ENCODE measurements at regions not wholly inside any gene's neighbourhood (a gene's known extent, or its start where the extent isn't known, plus 50 kb on each side); places are given as distances from the start of the nearest gene placed in this dataset.
A peak's percentile ranks its signal among the peaks of the same experiment; 100 is the strongest.

GRCh38 chr3:94794563-94794962, 731.7 kb downstream of the NSUN3 start (continued):
- TF ChIP-seq HMGXB4 (CRISPR knock-in tag; IDR thresholded peaks at IDR 0.05) (no peak), TCF7 (CRISPR knock-in tag; IDR thresholded peaks at IDR 0.05; ENCODE audit: low read depth) (no peak), E2F5 (CRISPR knock-in tag; IDR thresholded peaks at IDR 0.05) (no peak)

DNA sequence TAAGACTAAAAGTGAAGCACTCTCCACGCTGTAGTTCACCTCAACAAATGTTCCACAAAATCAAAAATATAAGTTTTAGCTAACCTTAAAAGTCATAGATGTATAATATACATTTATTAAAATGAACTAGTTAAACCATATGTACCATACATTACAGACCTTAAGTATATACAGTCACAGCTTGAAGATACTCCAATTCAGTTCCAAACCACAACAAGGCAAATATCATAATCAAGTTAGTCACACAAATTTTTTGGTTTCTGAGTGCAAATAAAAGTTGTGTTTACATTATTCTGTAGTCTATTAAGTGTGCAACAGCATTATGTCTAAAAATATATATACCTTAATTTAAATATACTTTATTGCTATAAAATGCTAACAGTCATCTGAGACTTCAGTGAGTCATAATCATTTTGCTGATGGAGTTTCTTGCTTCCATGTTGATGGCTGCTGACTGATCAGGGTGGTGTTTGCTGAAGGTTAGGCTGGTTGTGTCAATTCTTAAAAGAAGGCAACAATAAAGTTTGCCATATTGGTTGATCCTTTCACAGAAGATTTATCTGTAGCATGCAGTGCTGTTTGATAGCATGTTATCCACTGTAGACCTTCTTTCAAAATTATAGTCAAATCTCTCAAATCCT, 736.7 kb downstream of the NSUN3 start:
- TF ChIP-seq MXD4 (CRISPR knock-in tag; IDR thresholded peaks at IDR 0.05; ENCODE audit: borderline replicate concordance) (no peak), SOX15 (CRISPR knock-in tag; IDR thresholded peaks at IDR 0.05) (no peak), GABPB1 (CRISPR knock-in tag; IDR thresholded peaks at IDR 0.05) (no peak)
- CTCF ChIA-PET = no interaction called here

GRCh38 chr3:94811836-94812235, 749.0 kb downstream of the NSUN3 start:
- peak overlapping the region; percentile 34; the same call in 1 of the 2 replicates for H3K27ac Mint-ChIP-seq
- ATAC-seq (peak; percentile 41), DNase-seq (ENCODE audit: low spot score) (peak; percentile 15)
- POLR2A ChIA-PET = no interaction called here
- TF ChIP-seq JUN (CRISPR knock-in tag; IDR thresholded peaks at IDR 0.05) (no peak), ZNF396 (CRISPR knock-in tag; IDR thresholded peaks at IDR 0.05; ENCODE audit: borderline replicate concordance) (no peak), KAT7 (CRISPR knock-in tag; IDR thresholded peaks at IDR 0.05; ENCODE audit: borderline replicate concordance) (no peak), E2F5 (CRISPR knock-in tag; IDR thresholded peaks at IDR 0.05) (no peak), CREB1 (CRISPR knock-in tag; IDR thresholded peaks at IDR 0.05) (no peak), JAZF1 (CRISPR knock-in tag; IDR thresholded peaks at IDR 0.05) (no peak), NR2C2 (CRISPR knock-in tag; IDR thresholded peaks at IDR 0.05) (no peak), GTF2I (CRISPR knock-in tag; conservative IDR thresholded peaks at IDR 0.05) (no peak), NR3C1 (CRISPR knock-in tag; conservative IDR thresholded peaks at IDR 0.05; ENCODE audit: low read depth) (no peak), CREM (CRISPR knock-in tag; IDR thresholded peaks at IDR 0.05) (no peak), HMGXB4 (CRISPR knock-in tag; IDR thresholded peaks at IDR 0.05) (no peak)
- TF ChIP-seq, protein P1, sequence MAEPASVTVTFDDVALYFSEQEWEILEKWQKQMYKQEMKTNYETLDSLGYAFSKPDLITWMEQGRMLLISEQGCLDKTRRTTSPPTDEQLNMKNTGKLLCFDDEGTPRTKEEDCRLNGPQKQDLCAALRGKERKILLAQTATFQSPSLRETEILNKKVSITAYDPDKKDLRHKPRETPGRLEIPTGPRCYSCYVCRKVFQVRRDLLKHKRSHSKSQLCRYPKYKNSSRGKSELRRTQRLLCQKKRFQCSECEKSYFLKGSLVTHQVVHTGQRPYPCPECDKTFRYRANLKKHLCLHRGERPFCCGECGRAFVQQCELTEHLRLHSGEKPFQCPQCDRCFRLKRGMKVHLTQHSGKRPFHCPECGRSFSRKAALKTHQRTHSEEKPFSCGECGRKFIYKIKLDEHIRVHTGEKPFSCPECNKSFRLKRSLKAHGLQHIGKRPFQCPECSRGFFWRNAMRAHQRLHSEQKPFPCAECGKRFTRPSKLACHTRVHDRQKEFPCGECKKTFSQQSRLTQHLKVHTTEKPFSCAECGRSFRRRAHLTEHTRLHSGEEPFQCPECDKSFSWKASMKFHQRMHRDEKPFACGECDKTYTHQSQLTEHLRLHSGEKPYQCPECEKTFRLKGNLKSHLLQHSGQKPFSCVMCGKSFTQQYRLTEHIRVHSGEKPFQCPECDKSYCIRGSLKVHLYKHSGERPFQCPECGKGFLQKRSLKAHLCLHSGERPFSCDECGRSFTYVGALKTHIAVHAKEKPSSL (CRISPR knock-in tag; conservative IDR thresholded peaks at IDR 0.05) = no peak
- TF ChIP-seq, protein P2, sequence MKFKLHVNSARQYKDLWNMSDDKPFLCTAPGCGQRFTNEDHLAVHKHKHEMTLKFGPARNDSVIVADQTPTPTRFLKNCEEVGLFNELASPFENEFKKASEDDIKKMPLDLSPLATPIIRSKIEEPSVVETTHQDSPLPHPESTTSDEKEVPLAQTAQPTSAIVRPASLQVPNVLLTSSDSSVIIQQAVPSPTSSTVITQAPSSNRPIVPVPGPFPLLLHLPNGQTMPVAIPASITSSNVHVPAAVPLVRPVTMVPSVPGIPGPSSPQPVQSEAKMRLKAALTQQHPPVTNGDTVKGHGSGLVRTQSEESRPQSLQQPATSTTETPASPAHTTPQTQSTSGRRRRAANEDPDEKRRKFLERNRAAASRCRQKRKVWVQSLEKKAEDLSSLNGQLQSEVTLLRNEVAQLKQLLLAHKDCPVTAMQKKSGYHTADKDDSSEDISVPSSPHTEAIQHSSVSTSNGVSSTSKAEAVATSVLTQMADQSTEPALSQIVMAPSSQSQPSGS (CRISPR knock-in tag; IDR thresholded peaks at IDR 0.05; ENCODE audit: borderline replicate concordance, low read depth) = no peak
- H3K36me3 Mint-ChIP-seq = no peaks in the 10 kb centered on the region
- H3K4me1 Mint-ChIP-seq = peaks cover 5% of the 10 kb centered on the region
- no peaks in the 10 kb centered on the region for H3K27me3 Mint-ChIP-seq (ENCODE audit: low read depth)
- no peak overlapping the region for H3K4me3 Mint-ChIP-seq
- H3K9me3 Mint-ChIP-seq = no peaks in the 10 kb centered on the region
- CTCF ChIA-PET = no interaction called here

More for the DNA sequence above, 736.7 kb downstream of the NSUN3 start:
- Mint-ChIP-seq H3K36me3 (no peaks in the 10 kb centered on the region), H3K4me3 (no peak overlapping the region), H3K9me3 (peaks cover 4% of the 10 kb centered on the region; the same call in 1 of the 2 replicates), H3K4me1 (0 out of 2 replicates have a peak, but pooled peaks cover 6% of the 10 kb centered on the region), H3K27ac (no peak overlapping the region), H3K27me3 (ENCODE audit: low read depth) (no peaks in the 10 kb centered on the region)
- DNase-seq (ENCODE audit: low spot score) (no peak), ATAC-seq (no peak)
- POLR2A ChIA-PET = no interaction called here

Data from WTC11 (cell line).